IMR-90 (cell line): ENCODE measurements at regions not wholly inside any gene's neighbourhood (a gene's known extent, or its start where the extent isn't known, plus 50 kb on each side); places are given as distances from the start of the nearest gene placed in this dataset.
A peak's percentile ranks its signal among the peaks of the same experiment; 100 is the strongest.

Experiments used
- ATAC-seq: fragments of 200-7000 bp; cut with Tn5 transposase; 2 replicates; pipeline ENCODE4 v1.9.1; 2020; ENCODE audit warnings: low read depth, mild to moderate bottlenecking, moderate library complexity
- BruUV-seq: library from RNA; stranded (reverse); fragments of 400-500 nt; replicated peaks from 2 replicates; lab custom pipeline; 2021; lab: Mats Ljungman, UMichigan
- CTCF ChIA-PET: fragments of 300-600 bp; formaldehyde crosslinking; extraction: SDS; loops from one replicate; lab custom pipeline; 2021; ENCODE audit warnings: antibody characterized with exemption; lab: Yijun Ruan, JAX
- POLR2A ChIA-PET: fragments of 300-600 bp; sonication (Branson Sonifier 250); formaldehyde crosslinking; loops from one replicate; lab custom pipeline; 2022; ENCODE audit warnings: antibody characterized with exemption; ENCODE audit not compliant: unreplicated experiment; lab: Charles Lee
- DNase-seq: peaks from one replicate; pipeline ENCODE4 v3.0.0; 2013
- H2AFZ ChIP-seq: replicated peaks from 2 replicates; pipeline ENCODE3; 2013; ENCODE audit warnings: low read length, mild to moderate bottlenecking; ENCODE audit not compliant: poor library complexity
- H2AK5ac ChIP-seq: 2 replicates; pipeline ENCODE4 v1.6.1; 2013; ENCODE audit warnings: low read depth, low read length, inconsistent platforms
- H2AK9ac ChIP-seq: replicated peaks from 2 replicates; pipeline ENCODE3; 2013; ENCODE audit warnings: mild to moderate bottlenecking, low read depth, low read length, moderate library complexity; ENCODE audit not compliant: poor library complexity
- H2BK120ac ChIP-seq: 2 replicates; pipeline ENCODE4 v1.6.1; 2013; ENCODE audit warnings: low read depth, low read length, inconsistent platforms
- H2BK15ac ChIP-seq: 3 replicates; pipeline ENCODE4 v1.6.1; 2013; ENCODE audit warnings: low read depth, low read length, inconsistent platforms
- H2BK20ac ChIP-seq: 2 replicates; pipeline ENCODE4 v1.6.1; 2013; ENCODE audit warnings: low read depth, mild to moderate bottlenecking, inconsistent platforms, low read length, moderate library complexity
- H2BK5ac ChIP-seq: 2 replicates; pipeline ENCODE4 v1.6.1; 2013; ENCODE audit warnings: mild to moderate bottlenecking, low read depth, low read length, inconsistent platforms; ENCODE audit not compliant: poor library complexity, severe bottlenecking
- H3K14ac ChIP-seq: replicated peaks from 2 replicates; pipeline ENCODE4 v1.6.1; 2013; ENCODE audit warnings: low read depth, low read length, inconsistent platforms
- H3K18ac ChIP-seq: 2 replicates; pipeline ENCODE4 v1.6.1; 2013; ENCODE audit warnings: low read depth, low read length, control low read depth
- H3K23ac ChIP-seq: 2 replicates; pipeline ENCODE4 v1.6.1; 2013; ENCODE audit warnings: low read depth, low read length, inconsistent platforms
- H3K27ac ChIP-seq: 2 replicates; pipeline ENCODE4 v1.5.1; 2013; ENCODE audit warnings: mild to moderate bottlenecking, control low read depth, low read length; ENCODE audit not compliant: insufficient read depth
- H3K27me3 ChIP-seq: 2 replicates; pipeline ENCODE4 v1.6.1; 2013; ENCODE audit warnings: low read length; ENCODE audit not compliant: control insufficient read depth, insufficient read depth
- H3K36me3 ChIP-seq: 2 replicates; pipeline ENCODE4 v1.6.1; 2013; ENCODE audit warnings: low read length, mixed read lengths; ENCODE audit not compliant: control insufficient read depth, insufficient read depth
- H3K4ac ChIP-seq: 2 replicates; pipeline ENCODE4 v1.6.1; 2013; ENCODE audit warnings: low read depth, low read length, inconsistent platforms
- H3K4me1 ChIP-seq: 2 replicates; pipeline ENCODE4 v1.6.1; 2013; ENCODE audit warnings: low read length, mixed read lengths; ENCODE audit not compliant: control insufficient read depth, insufficient read depth
- H3K4me2 ChIP-seq: 2 replicates; pipeline ENCODE4 v1.6.1; 2013; ENCODE audit warnings: low read depth, mild to moderate bottlenecking, control low read depth, low read length, moderate library complexity
- H3K4me3 ChIP-seq: 2 replicates; pipeline ENCODE4 v1.5.1; 2013; ENCODE audit warnings: low read depth, mild to moderate bottlenecking, control low read depth, low read length, moderate library complexity; ENCODE audit not compliant: insufficient read depth
- H3K56ac ChIP-seq: 2 replicates; pipeline ENCODE4 v1.6.1; 2013; ENCODE audit warnings: low read length, inconsistent platforms; ENCODE audit not compliant: insufficient read depth; ENCODE audit errors: extremely low read depth
- H3K79me1 ChIP-seq, 2 experiments: 2 replicates each; pipeline ENCODE4 v1.6.1; 2013; ENCODE audit warnings: low read length in 2 of 2, inconsistent platforms in 1 of 2, low read depth in 1 of 2
- H3K9ac ChIP-seq: 2 replicates; pipeline ENCODE4 v1.6.1; 2013; ENCODE audit warnings: low read depth, low read length, control low read depth
- H3K9me1 ChIP-seq: 2 replicates; pipeline ENCODE4 v1.6.1; 2013; ENCODE audit warnings: low read length, inconsistent platforms; ENCODE audit not compliant: insufficient read depth
- H3K9me3 ChIP-seq: 2 replicates; pipeline ENCODE4 v1.6.1; 2013; ENCODE audit warnings: low read length; ENCODE audit not compliant: control insufficient read depth, insufficient read depth
- H4K20me1 ChIP-seq: 2 replicates; pipeline ENCODE4 v1.6.1; 2013; ENCODE audit warnings: low read length, inconsistent platforms; ENCODE audit not compliant: insufficient read depth
- H4K5ac ChIP-seq: 2 replicates; pipeline ENCODE4 v1.6.1; 2013; ENCODE audit warnings: mild to moderate bottlenecking, low read depth, low read length, control low read depth
- H4K8ac ChIP-seq, 2 experiments: 2 replicates each; pipeline ENCODE4 v1.6.1; 2013; ENCODE audit warnings: low read depth in 2 of 2, low read length in 2 of 2, control low read depth in 1 of 2, inconsistent platforms in 1 of 2
- H4K91ac ChIP-seq: 2 replicates; pipeline ENCODE4 v1.6.1; 2013; ENCODE audit warnings: low read depth, low read length, inconsistent platforms; ENCODE audit not compliant: insufficient read depth
- CHD1 ChIP-seq: IDR thresholded peaks from 2 replicates; pipeline ENCODE4 v1.6.1; 2012; ENCODE audit warnings: low read depth, low read length, improper control_type of control experiment
- CTCF ChIP-seq: conservative IDR thresholded peaks from 2 replicates; pipeline ENCODE4 v1.5.1; 2012; ENCODE audit warnings: mild to moderate bottlenecking, low read depth, low read length, improper control_type of control experiment
- MAFK ChIP-seq: IDR thresholded peaks from 2 replicates; pipeline ENCODE4 v1.6.1; 2012; ENCODE audit warnings: low read depth, low read length, improper control_type of control experiment
- MAZ ChIP-seq: IDR thresholded peaks from 2 replicates; pipeline ENCODE4 v1.6.1; 2012; ENCODE audit warnings: low read depth, mild to moderate bottlenecking, low read length, improper control_type of control experiment, moderate library complexity, borderline replicate concordance
- NFE2L2 ChIP-seq: fragments of 150-350 bp; IDR thresholded peaks from 2 replicates; pipeline ENCODE4 v1.6.1; 2016; ENCODE audit warnings: low read depth, mild to moderate bottlenecking, low read length
- POLR2A ChIP-seq: IDR thresholded peaks from 2 replicates; pipeline ENCODE4 v1.6.1; 2012; ENCODE audit warnings: mild to moderate bottlenecking, low read depth, low read length
- WGBS, 2 experiments: methylation state at CpG; one replicate each; pipeline versions ENCODE4 v1.1.5 to v1.1.7; 2013; ENCODE audit warnings: missing lambda C conversion rate in 2 of 2; ENCODE audit not compliant: insufficient read length in 1 of 2; ENCODE audit errors: extremely low coverage in 2 of 2; 5-methylcytosine and 5-hydroxymethylcytosine counted together
- dilution Hi-C: fragments of 300-500 bp; cut with HindIII; formaldehyde crosslinking; loops from one replicate; pipeline ENCODE4 v1.14.3; 2018; ENCODE audit warnings: low sequenced_read_pairs; ENCODE audit not compliant: unreplicated experiment
- in situ Hi-C: fragments of 300-500 bp; cut with MboI; formaldehyde crosslinking; loops from 3 replicates; pipeline ENCODE4 v1.14.3; 2019; ENCODE audit warnings: low sequenced_read_pairs, inconsistent platforms, mixed read lengths
- intact Hi-C: fragments of 100-400 bp; cut with micrococcal nuclease; formaldehyde crosslinking; loops from 2 replicates; pipeline ENCODE4 v1.10.0; 2022

DNA sequence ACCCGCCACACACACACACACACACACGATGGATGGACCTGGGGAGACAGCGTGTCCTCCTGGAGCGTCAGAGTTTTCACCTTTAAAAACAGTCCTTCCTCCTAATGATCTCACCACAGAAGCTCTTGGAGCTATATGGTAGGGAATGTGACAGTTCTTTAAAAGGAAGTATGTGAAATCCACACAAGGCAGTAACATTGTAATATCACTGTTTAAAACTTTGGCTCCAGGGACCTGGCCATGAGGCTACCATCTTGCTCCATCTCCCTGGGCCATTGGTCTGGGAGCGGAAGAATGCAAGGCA is 302.4 kb downstream of the SOX9 start:
- Histone ChIP-seq H3K4me3 (no peak overlapping the region), H3K9me3 (no peaks in the 10 kb centered on the region; the same call in 1 of the 2 replicates), H3K9ac (no peak overlapping the region), H2AK9ac (no peak overlapping the region), H3K4me2 (no peak overlapping the region), H3K79me1 (peaks cover 10 to 64% of the 10 kb centered on the region in 2 experiments), H2BK20ac (peak overlapping the region; percentile 77; the same call in 1 of the 2 replicates), H4K5ac (peak overlapping the region; percentile 31; the same call in 1 of the 2 replicates), H3K36me3 (no peaks in the 10 kb centered on the region), H3K27ac (peak overlapping the region; percentile 42), H4K8ac (peak overlapping the region; percentile 37 to 64), H4K20me1 (no peaks in the 10 kb centered on the region), H2BK15ac (peak overlapping the region; percentile 72), H3K14ac (peak overlapping the region; percentile 85), H3K18ac (peak overlapping the region; percentile 27; the same call in 1 of the 2 replicates), H2AK5ac (peak overlapping the region; percentile 88), H2BK5ac (peak overlapping the region; percentile 81), H3K56ac (no peak overlapping the region), H4K91ac (peak overlapping the region; percentile 88), H2AFZ (peak overlapping the region; percentile 80), H3K4ac (peak overlapping the region; percentile 78), H3K4me1 (peaks cover 23% of the 10 kb centered on the region), H3K23ac (peak overlapping the region; percentile 85; the same call in 1 of the 2 replicates), H3K9me1 (peaks cover 31% of the 10 kb centered on the region), H3K27me3 (no peaks in the 10 kb centered on the region), H2BK120ac (peak overlapping the region; percentile 66)
- dilution Hi-C loops (no loop called here), intact Hi-C loops (loop anchor here (10.0 kb wide), 1 partner anchor 88 kb away; no protein-coding TSS in a partner anchor), in situ Hi-C loops (no loop called here)
- BruUV-seq: no TSS peak
- peak; percentile 4 for ATAC-seq
- CTCF ChIA-PET: interaction anchor here (0.7 to 1.0 kb wide), 2 partner anchors 84 to 116 kb away, joined by 3 read pairs; no protein-coding TSS in a partner anchor
- POLR2A ChIA-PET: no interaction called here
- WGBS, 2 experiments: no CpG with 5 or more reads among the region's 5 CpGs
- TF ChIP-seq POLR2A (no peak), CHD1 (no peak), CTCF (no peak), MAZ (no peak), NFE2L2 (no peak), MAFK (no peak)
- DNase-seq: no peak
